ENCODE measurements at regions not wholly inside any gene's neighbourhood (a gene's known extent, or its start where the extent isn't known, plus 50 kb on each side); places are given as distances from the start of the nearest gene placed in this dataset.

DNA sequence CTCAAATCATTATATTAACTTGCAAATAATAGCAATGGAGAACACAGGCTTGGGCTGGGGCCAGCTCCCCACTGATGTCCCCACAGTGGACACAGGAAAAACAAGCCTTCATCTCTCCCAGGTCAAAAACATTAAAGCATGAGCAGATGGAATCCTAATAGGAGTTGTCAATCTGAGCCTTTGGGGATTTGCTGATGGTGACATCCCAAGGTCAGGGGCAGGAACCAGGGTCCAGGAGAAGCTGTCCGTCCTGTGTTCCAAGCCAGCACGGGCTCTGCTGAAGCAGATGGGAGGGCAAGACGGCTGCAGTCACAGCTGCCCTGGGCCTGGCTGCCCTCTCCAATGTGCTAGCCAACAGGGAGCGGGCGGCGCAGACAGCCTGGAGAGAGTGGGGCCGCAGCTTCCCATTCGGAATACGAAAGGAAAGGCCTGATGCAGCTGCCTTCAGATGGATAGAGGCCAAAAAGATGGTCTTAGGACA is 135.5 kb downstream of the NDUFA10 start:
- no peak for TF ChIP-seq POLR2A (IDR thresholded peaks at IDR 0.05)
- TF ChIP-seq, protein P1, sequence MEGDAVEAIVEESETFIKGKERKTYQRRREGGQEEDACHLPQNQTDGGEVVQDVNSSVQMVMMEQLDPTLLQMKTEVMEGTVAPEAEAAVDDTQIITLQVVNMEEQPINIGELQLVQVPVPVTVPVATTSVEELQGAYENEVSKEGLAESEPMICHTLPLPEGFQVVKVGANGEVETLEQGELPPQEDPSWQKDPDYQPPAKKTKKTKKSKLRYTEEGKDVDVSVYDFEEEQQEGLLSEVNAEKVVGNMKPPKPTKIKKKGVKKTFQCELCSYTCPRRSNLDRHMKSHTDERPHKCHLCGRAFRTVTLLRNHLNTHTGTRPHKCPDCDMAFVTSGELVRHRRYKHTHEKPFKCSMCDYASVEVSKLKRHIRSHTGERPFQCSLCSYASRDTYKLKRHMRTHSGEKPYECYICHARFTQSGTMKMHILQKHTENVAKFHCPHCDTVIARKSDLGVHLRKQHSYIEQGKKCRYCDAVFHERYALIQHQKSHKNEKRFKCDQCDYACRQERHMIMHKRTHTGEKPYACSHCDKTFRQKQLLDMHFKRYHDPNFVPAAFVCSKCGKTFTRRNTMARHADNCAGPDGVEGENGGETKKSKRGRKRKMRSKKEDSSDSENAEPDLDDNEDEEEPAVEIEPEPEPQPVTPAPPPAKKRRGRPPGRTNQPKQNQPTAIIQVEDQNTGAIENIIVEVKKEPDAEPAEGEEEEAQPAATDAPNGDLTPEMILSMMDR (IDR thresholded peaks at IDR 0.05): no peak

Measured in suprapubic skin (tissue), 3 donors.